WI38 (cell line): ENCODE measurements at regions not wholly inside any gene's neighbourhood (a gene's known extent, or its start where the extent isn't known, plus 50 kb on each side); places are given as distances from the start of the nearest gene placed in this dataset.
"Not testable (repeated sequence)": the region's sequence is repeated elsewhere in the genome, so short reads cannot be mapped to it uniquely, and the experiment has no call there.

ENCODE experiments used
- H3K4me3 ChIP-seq: 2 replicates; pipeline ENCODE4 v1.5.1; 2011; ENCODE audit warnings: low read depth, mild to moderate bottlenecking, control low read depth, low read length
- TF ChIP-seq, protein P1 (sequence below): IDR thresholded peaks from 2 replicates; pipeline ENCODE4 v1.5.1; 2012; ENCODE audit warnings: low read depth, mild to moderate bottlenecking, control low read depth, low read length

DNA sequence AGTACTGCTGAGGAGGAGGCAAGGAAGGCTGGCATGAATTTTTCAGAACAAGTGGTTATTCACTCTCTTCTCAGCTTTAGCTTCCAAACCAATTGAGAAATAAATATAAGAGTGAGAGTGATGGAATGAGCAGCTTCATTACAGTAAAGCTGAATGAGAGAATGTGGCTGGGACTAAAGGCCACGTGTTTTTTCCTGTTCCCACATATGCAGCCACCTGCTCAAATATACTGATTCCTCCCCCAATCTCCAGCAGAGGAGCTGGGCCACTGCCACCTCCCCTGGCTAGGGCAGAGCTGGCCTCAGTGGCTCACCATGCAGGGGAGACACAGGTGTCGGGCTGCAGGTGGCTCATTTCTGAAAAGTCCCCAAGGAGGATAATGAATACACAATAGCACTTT lies 1505.3 kb upstream of the WWC1 start:
- no peak overlapping the region for H3K4me3 ChIP-seq
- TF ChIP-seq, protein P1, sequence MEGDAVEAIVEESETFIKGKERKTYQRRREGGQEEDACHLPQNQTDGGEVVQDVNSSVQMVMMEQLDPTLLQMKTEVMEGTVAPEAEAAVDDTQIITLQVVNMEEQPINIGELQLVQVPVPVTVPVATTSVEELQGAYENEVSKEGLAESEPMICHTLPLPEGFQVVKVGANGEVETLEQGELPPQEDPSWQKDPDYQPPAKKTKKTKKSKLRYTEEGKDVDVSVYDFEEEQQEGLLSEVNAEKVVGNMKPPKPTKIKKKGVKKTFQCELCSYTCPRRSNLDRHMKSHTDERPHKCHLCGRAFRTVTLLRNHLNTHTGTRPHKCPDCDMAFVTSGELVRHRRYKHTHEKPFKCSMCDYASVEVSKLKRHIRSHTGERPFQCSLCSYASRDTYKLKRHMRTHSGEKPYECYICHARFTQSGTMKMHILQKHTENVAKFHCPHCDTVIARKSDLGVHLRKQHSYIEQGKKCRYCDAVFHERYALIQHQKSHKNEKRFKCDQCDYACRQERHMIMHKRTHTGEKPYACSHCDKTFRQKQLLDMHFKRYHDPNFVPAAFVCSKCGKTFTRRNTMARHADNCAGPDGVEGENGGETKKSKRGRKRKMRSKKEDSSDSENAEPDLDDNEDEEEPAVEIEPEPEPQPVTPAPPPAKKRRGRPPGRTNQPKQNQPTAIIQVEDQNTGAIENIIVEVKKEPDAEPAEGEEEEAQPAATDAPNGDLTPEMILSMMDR, result no peak

DNA sequence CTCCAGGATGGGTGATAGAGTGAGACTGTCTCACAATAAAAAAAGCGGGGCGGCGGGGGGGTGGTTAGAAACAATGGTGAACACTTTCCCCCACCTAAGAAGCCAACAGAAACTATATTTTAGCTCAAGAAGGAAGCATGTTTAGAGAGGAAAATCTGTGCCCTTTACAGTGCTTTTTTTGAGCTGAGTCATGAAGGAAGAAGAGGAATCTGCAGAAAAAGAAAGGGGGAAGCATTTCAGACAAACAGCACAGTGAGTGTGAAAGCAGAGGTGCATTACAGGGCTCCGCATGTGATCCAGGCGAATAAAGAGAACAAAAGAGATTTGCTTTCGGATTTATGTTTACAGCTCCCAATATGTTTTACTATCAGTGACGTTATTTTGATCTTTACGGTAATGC lies 1504.6 kb upstream of the WWC1 start:
- H3K4me3 ChIP-seq, result no peak overlapping the region

DNA sequence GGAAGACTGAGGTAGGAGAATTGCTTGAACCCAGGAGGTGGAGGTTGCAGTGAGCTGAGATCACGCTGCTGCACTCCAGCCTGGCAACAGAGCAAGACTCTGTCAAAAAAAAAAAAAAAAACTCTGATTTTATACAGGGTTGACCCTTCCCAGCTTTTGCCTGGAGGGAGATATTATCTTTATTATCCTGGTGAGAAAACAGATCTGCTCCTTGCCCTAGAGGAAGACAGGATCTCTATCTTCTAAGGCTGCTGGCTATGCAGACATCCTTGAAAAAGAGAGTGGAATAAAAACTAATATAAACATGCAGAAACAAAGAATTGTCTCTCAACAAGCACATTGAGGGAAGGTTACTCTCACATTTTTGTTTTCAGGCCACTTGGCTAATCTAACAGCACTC lies 1503.4 kb upstream of the WWC1 start:
- TF ChIP-seq, protein P1, result no peak
- H3K4me3 ChIP-seq, result no peak overlapping the region

More for the DNA sequence above, 1504.6 kb upstream of the WWC1 start:
- TF ChIP-seq, protein P1, result no peak

DNA sequence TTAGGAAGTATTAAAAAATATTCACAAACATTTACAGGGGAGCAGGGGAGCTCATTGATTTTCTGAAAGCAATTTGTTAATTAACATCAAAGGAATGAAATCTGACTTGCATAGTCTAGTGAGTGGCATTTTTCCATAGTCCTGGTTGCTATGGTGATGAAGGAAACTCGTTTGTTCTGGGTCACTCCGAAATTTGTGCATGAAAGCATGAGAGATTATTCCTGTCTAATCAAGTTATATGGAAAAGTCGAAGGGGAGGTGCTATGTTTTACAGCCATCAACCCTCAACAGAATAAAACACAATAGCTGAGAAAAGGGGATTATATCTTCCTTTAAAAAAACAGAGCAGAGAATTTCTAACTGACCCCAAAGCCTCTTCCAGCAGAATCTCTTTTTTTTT lies 1495.7 kb upstream of the WWC1 start:
- H3K4me3 ChIP-seq, result no peak overlapping the region
- TF ChIP-seq, protein P1, result no peak

DNA sequence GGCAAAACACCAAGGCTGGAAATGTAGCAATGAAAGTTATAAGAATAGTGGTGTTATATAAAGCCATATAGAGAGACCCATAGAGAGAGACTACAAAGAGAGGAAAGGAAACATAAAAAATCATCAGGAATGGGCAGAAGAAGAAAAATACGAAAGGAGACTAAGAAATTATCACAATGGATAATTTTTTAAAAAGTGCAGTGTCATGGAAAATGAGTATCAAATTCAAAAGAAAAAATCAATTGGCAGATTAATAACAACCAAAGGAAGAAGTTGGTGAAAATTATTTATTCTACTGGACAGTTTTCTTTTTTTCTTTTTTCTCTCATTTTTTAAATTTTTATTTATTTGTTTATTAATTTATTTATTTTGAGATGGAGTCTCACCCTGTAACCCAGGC lies 1488.4 kb upstream of the WWC1 start:
- TF ChIP-seq, protein P1, result no peak
- no peak overlapping the region for H3K4me3 ChIP-seq

DNA sequence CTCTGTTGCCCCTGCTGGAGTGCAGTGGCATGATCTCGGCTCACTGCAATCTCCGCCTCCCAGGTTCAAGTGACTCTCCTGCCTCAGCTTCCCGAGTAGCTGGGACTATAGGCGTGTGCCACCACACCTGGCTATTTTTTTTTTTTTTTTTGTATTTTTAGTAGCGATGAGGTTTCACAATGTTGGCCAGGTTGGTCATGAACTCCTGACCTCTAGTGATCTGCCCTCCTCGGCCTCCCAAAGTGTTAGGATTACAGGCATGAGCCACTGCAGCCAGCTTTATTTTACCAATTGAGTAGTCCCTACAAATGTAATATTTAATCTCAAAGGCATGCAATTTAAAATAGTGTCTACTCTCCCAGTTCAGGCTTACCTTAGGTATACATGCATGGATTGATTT lies 1487.2 kb upstream of the WWC1 start:
- not testable (repeated sequence) for H3K4me3 ChIP-seq

DNA sequence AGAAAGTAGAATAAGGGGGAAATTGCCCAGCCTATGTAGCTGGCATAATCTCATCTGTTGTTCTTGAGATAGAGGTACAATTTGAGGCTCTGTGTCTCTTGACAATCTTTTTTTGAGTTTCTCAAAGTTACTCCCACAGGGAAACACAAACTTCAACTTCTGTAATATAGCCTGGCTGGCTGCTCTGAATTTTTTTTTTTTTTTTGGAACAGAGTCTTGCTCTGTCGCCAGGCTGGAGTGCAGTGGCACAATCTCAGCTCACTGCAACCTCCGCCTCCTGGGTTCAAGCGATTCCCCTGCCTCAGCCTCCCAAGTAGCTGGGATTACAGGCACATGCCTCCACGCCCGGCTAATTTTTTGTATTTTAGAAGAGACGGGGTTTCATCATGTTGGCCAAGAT lies 1486.8 kb upstream of the WWC1 start:
- H3K4me3 ChIP-seq, result not testable (repeated sequence)

DNA sequence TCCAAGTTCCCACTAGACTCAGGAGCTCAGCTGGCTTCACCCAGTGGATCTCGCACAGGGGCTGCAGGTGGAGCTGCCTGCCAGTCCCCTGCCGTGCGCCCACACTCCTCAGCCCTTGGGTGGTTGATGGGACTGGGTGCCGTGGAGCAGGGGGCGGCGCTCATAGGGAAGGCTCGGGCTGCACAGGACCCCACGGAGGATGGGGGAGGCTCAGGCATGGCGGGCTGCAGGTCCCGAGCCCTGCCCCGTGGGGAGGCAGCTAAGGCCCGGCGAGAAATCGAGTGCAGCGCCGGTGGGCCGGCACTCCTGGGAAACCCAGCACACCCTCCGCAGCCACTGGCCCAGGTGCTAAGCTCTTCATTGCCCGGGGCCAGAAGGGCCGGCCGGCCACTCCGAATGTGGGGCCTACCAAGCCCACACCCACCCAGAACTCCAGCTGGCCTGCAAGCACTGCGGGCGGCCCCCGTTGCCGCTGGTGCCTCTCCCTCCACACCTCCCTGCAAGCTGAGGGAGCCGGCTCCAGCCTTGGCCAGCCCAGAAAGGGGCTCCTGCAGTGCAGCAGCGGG lies 1481.3 kb upstream of the WWC1 start:
- not testable (repeated sequence) for H3K4me3 ChIP-seq

DNA sequence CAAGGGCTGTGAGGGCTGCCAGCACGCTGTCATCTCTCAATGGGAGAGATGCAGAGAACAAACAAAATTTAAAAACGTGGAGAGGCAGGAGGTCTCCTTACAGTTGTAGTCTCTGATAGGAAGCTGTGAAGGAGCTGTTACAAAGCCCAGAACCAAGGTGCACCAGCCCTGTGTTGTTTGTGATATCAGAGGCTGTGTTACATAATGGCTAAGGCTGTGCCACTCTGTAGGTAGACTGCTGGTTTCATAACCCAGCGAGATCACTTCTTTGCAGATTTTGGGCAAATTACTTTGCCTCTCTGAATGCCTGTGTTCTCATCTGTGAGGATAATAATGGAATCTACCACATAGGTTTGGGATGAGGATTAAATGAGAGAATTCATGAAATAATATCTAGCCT lies 1480.7 kb upstream of the WWC1 start:
- TF ChIP-seq, protein P1, result no peak
- no peak overlapping the region for H3K4me3 ChIP-seq
